Sigmoid colon (tissue), 4 donors: ENCODE measurements at regions not wholly inside any gene's neighbourhood (a gene's known extent, or its start where the extent isn't known, plus 50 kb on each side); places are given as distances from the start of the nearest gene placed in this dataset.

Experiments used
- CTCF ChIP-seq, 4 experiments: fragments of 450-650 bp in 3 of 4; fragments of 200-600 bp in 1 of 4; IDR thresholded peaks; one replicate each; pipeline ENCODE4 v1.5.1; 2016 to 2019; ENCODE audit warnings: antibody characterized with exemption in 4 of 4, mild to moderate bottlenecking in 3 of 4, moderate library complexity in 2 of 4
- EP300 ChIP-seq, 4 donors: sonication (generic); formaldehyde crosslinking; IDR thresholded peaks; one replicate each; pipeline ENCODE4 v1.6.1; 2017; ENCODE audit warnings: antibody characterized with exemption in 4 of 4
- POLR2A ChIP-seq, 2 donors: fragments of 450-650 bp; IDR thresholded peaks; one replicate each; pipeline ENCODE4 v1.6.1; 2016; ENCODE audit warnings: antibody characterized with exemption in 2 of 2, mild to moderate bottlenecking in 2 of 2, moderate library complexity in 2 of 2
- POLR2AphosphoS5 ChIP-seq, 4 donors: sonication (generic); formaldehyde crosslinking; IDR thresholded peaks; one replicate each; pipeline ENCODE4 v1.6.1; 2017; ENCODE audit warnings: antibody characterized with exemption in 4 of 4

- TF ChIP-seq POLR2AphosphoS5 (IDR thresholded peaks at IDR 0.05): no peak
- TF ChIP-seq EP300 (IDR thresholded peaks at IDR 0.05): no peak
- no peak for TF ChIP-seq CTCF (IDR thresholded peaks at IDR 0.05)
- no peak for TF ChIP-seq POLR2A (IDR thresholded peaks at IDR 0.05)
These were observed 502.4 kb downstream of the BCKDHB start for GRCh38 chr6:80608881-80609280.
